Breast epithelium (tissue), 4 donors: ENCODE measurements at regions not wholly inside any gene's neighbourhood (a gene's known extent, or its start where the extent isn't known, plus 50 kb on each side); places are given as distances from the start of the nearest gene placed in this dataset.

Experiments used
- DNase-seq, 2 donors: peaks; one replicate each; pipeline ENCODE4 v3.0.0-alpha.2; 2019; ENCODE audit warnings: low spot score in 2 of 2
- H3K27ac ChIP-seq, 2 donors: fragments of 200-600 bp; sonication (generic) in 1 of 2; one replicate each; pipeline ENCODE4 v1.5.1; 2016 to 2019; ENCODE audit warnings: mild to moderate bottlenecking in 1 of 2
- H3K27me3 ChIP-seq, 2 donors: fragments of 200-600 bp; sonication (generic) in 1 of 2; one replicate each; pipeline versions ENCODE4 v1.5.1 to v1.6.0; 2017 to 2019; ENCODE audit warnings: control low read depth in 1 of 2, mild to moderate bottlenecking in 1 of 2
- H3K36me3 ChIP-seq: fragments of 200-600 bp; one replicate; pipeline ENCODE4 v1.5.1; 2019
- H3K4me1 ChIP-seq, 2 donors: fragments of 200-600 bp; sonication (generic); one replicate each; pipeline ENCODE4 v1.5.1; 2016 to 2019; ENCODE audit warnings: control low read depth in 1 of 2
- H3K4me3 ChIP-seq, 3 donors: fragments of 200-600 bp; sonication (generic); 1 replicate in 2 of 3; 2 replicates in 1 of 3; pipeline ENCODE4 v1.5.1; 2016 to 2019; ENCODE audit warnings: mild to moderate bottlenecking in 3 of 3, moderate library complexity in 2 of 3
- H3K9me3 ChIP-seq, 2 donors: fragments of 200-600 bp; sonication (generic) in 1 of 2; one replicate each; pipeline ENCODE4 v1.5.1; 2016 to 2019; ENCODE audit warnings: control low read depth in 1 of 2
- POLR2A ChIP-seq: fragments of 450-650 bp; IDR thresholded peaks from one replicate; pipeline ENCODE4 v1.6.1; 2016; ENCODE audit warnings: antibody characterized with exemption, mild to moderate bottlenecking, moderate library complexity
- POLR2AphosphoS5 ChIP-seq, 3 donors: sonication (generic); formaldehyde crosslinking; IDR thresholded peaks; one replicate each; pipeline ENCODE4 v1.6.1; 2017; ENCODE audit warnings: antibody characterized with exemption in 3 of 3
- intact Hi-C: fragments of 100-400 bp; cut with DNase I; formaldehyde crosslinking; loops from one replicate; pipeline ENCODE4 v1.15.1; 2023; ENCODE audit warnings: low total_unique reads
- TF ChIP-seq, protein P1 (sequence below), 3 donors: fragments of 450-650 bp; IDR thresholded peaks; one replicate each; pipeline ENCODE4 v1.5.1; 2016 to 2017; ENCODE audit warnings: antibody characterized with exemption in 3 of 3, mild to moderate bottlenecking in 3 of 3, moderate library complexity in 3 of 3

DNA sequence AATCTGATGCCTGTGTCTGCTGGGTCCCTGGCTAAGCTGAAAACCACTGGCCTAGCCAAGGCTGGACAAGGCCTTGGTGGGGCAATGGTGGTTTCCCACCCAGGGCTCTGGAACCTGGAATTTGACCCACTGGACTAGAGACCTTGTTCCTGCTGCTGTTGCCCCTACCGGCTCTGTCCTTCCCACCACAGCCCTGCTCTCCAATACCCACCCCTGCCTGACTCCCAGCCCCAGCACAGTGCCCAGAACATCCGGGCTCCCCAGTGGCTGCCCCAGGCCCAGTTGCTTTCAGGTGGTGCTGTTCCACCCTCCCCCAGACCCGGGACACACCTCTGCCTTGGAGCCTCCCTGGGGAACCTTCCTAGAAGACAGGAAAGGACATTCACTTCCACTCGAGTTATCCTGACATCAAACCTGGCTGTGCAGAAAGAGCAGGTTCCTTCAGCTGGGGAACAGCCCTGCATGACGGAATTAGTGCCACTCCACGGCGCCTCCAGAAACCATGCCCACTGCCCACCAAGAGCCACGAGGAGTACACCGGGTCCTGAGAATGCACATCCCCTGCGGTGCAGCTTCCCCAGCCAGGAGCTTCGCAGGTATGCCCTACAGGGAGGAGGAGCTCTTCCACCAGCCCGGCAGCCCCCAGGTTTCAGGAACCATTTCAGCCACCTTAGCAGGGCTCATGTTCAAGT lies 152.8 kb downstream of the OAT start:
- Histone ChIP-seq H3K27me3 (no peaks in the 10 kb centered on the region), H3K4me1 (no peaks in the 10 kb centered on the region), H3K36me3 (no peaks in the 10 kb centered on the region), H3K4me3 (no peak overlapping the region), H3K9me3 (no peaks in the 10 kb centered on the region), H3K27ac (no peak overlapping the region)
- intact Hi-C loops = no loop called here
- no peak for DNase-seq
- TF ChIP-seq POLR2AphosphoS5 (IDR thresholded peaks at IDR 0.05) (no peak), POLR2A (no peak)
- TF ChIP-seq, protein P1, sequence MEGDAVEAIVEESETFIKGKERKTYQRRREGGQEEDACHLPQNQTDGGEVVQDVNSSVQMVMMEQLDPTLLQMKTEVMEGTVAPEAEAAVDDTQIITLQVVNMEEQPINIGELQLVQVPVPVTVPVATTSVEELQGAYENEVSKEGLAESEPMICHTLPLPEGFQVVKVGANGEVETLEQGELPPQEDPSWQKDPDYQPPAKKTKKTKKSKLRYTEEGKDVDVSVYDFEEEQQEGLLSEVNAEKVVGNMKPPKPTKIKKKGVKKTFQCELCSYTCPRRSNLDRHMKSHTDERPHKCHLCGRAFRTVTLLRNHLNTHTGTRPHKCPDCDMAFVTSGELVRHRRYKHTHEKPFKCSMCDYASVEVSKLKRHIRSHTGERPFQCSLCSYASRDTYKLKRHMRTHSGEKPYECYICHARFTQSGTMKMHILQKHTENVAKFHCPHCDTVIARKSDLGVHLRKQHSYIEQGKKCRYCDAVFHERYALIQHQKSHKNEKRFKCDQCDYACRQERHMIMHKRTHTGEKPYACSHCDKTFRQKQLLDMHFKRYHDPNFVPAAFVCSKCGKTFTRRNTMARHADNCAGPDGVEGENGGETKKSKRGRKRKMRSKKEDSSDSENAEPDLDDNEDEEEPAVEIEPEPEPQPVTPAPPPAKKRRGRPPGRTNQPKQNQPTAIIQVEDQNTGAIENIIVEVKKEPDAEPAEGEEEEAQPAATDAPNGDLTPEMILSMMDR (IDR thresholded peaks at IDR 0.05) = no peak

DNA sequence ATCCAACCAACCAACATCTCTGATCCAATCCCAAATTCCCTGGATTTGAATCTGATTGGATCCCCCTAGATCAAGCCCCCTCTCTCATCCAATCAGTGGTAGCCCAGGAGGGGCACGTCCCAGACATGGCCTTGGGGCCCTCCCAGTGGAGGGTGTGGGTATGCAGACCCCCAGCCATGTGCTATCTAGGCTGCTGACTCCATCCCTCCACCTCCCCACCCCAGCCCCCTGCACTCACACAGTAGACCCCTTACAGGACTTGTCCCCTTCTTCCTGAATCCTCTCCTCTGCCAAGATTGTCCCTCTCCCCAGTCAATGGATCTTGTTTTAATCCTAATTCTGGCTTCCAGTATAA lies 153.4 kb downstream of the OAT start:
- Histone ChIP-seq H3K9me3 (no peaks in the 10 kb centered on the region), H3K36me3 (no peaks in the 10 kb centered on the region), H3K4me1 (no peaks in the 10 kb centered on the region), H3K27ac (no peak overlapping the region), H3K4me3 (no peak overlapping the region), H3K27me3 (no peaks in the 10 kb centered on the region)
- intact Hi-C loops = no loop called here
- TF ChIP-seq POLR2A (no peak), POLR2AphosphoS5 (IDR thresholded peaks at IDR 0.05) (no peak)
- TF ChIP-seq, protein P1 (IDR thresholded peaks at IDR 0.05) = no peak
- no peak for DNase-seq

DNA sequence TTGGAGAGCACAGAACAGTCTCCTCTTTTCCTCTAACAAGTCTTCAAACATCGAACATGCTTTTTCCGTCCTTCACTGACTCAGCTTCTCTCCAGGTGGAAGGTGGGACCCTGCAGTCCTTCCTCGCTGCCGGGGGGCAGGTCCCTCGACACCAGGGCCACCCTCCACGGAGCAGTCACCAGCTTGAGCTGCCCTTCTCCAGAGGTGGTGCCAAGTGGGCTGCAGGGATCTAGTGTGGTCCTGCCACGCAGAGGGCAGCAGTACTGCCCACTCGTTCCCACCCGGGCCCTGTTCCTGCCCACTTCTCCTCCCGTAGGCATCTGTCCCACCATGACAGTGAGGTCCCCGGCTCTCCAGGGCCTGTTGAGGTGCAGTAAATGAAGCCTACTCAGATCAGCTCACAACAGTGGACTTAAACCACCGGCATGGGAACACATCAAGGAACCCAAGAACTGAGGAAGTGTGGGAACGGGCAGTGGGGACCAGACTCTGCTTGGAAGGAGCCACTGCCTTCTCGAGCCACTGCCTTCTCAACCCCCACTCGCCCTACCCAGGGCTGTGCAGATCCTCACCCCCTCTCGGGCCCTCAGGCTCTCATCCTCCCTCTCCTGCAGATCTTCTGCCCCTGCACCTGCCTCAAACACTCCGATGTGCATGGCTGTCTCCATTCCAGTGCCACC lies 153.9 kb downstream of the OAT start:
- intact Hi-C loops = no loop called here
- TF ChIP-seq, protein P1 (IDR thresholded peaks at IDR 0.05) = no peak
- TF ChIP-seq POLR2A (no peak), POLR2AphosphoS5 (IDR thresholded peaks at IDR 0.05) (no peak)
- Histone ChIP-seq H3K27ac (no peak overlapping the region), H3K4me1 (no peaks in the 10 kb centered on the region), H3K9me3 (no peaks in the 10 kb centered on the region), H3K36me3 (no peaks in the 10 kb centered on the region), H3K27me3 (no peaks in the 10 kb centered on the region), H3K4me3 (no peak overlapping the region)
- no peak for DNase-seq

DNA sequence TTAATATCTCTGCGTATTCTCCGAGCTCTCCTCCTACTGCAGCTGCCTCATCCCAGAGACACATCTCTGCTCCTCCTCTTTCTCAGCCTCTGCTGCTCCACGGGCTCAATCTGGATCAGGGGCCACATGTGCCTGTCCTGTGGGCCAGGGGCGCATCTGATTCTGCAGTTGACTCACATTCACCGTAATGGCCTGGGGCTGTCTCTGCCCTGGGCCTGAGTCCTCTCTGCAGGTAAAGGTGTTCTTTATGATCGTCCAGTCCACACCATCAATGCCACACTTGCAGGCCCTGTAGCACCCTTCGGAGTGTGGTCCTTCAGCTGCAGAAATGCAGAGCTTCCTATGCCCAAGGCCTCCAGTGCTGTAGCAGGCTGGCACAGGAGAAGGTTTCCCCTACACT lies 154.5 kb downstream of the OAT start:
- peaks cover 0 to 4% of the 10 kb centered on the region in 2 donors for H3K9me3 ChIP-seq
- no peaks in the 10 kb centered on the region for H3K27me3 ChIP-seq
- TF ChIP-seq POLR2AphosphoS5 (IDR thresholded peaks at IDR 0.05) (no peak), POLR2A (no peak)
- TF ChIP-seq, protein P1 (IDR thresholded peaks at IDR 0.05) = no peak
- no peak overlapping the region for H3K27ac ChIP-seq
- DNase-seq = no peak
- no peak overlapping the region for H3K4me3 ChIP-seq
- H3K4me1 ChIP-seq = no peaks in the 10 kb centered on the region
- no peaks in the 10 kb centered on the region for H3K36me3 ChIP-seq
- intact Hi-C loops = no loop called here

DNA sequence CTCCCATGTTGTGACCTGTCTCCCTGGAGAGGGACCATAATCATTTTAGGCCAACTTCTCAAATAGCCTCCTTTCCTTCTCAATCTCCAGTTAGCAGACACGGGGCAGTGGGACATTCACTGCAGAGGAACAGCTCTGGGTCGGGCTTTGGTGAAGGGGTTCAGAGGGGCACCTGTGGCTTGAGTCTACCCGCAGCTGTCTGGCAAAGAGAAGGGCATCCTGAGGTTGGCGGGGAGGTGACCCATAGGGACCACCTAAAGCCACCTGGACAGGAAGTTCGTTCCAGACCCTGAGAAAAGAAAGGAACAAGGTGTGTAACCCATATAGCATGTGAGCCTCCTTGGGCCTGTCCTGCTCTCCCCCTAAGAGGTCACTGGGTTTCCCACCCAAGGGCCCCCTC lies 155.0 kb downstream of the OAT start:
- TF ChIP-seq, protein P1 (IDR thresholded peaks at IDR 0.05) = no peak
- no peak for TF ChIP-seq POLR2AphosphoS5 (IDR thresholded peaks at IDR 0.05)
- no peak for TF ChIP-seq POLR2A
- intact Hi-C loops = no loop called here
- Histone ChIP-seq H3K4me1 (no peaks in the 10 kb centered on the region), H3K27ac (no peak overlapping the region), H3K4me3 (no peak overlapping the region), H3K36me3 (no peaks in the 10 kb centered on the region), H3K27me3 (no peaks in the 10 kb centered on the region), H3K9me3 (peaks cover 0 to 8% of the 10 kb centered on the region in 2 donors)
- no peak for DNase-seq
